ENCODE measurements at regions not wholly inside any gene's neighbourhood (a gene's known extent, or its start where the extent isn't known, plus 50 kb on each side); places are given as distances from the start of the nearest gene placed in this dataset.
A peak's percentile ranks its signal among the peaks of the same experiment; 100 is the strongest.

GRCh38 chr2:21229302-21229701 lies 105.5 kb downstream of the TDRD15 start:
- no peaks in the 10 kb centered on the region for H4K20me1 ChIP-seq (ENCODE audit: control insufficient read depth, insufficient read depth, low read depth, low read length)
- TF ChIP-seq CTCF (IDR thresholded peaks at IDR 0.05; ENCODE audit: low read depth, low read length, poor library complexity, severe bottlenecking) (no peak), EZH2phosphoT487 (IDR thresholded peaks at IDR 0.05; ENCODE audit: borderline replicate concordance, low read length) (no peak)
- no peaks in the 10 kb centered on the region for H3K9me3 ChIP-seq (ENCODE audit: control insufficient read depth, insufficient read depth, low read length)
- H3K27ac ChIP-seq (ENCODE audit: low read depth, low read length): no peak overlapping the region
- no peaks in the 10 kb centered on the region for H3K27me3 ChIP-seq (ENCODE audit: control insufficient read depth, low read length)
- no peaks in the 10 kb centered on the region for H3K79me2 ChIP-seq (ENCODE audit: control insufficient read depth, low read length)
- H3K4me3 ChIP-seq (ENCODE audit: low read length): no peak overlapping the region
- H3K4me2 ChIP-seq (ENCODE audit: low read length): no peak overlapping the region
- H3K4me1 ChIP-seq (ENCODE audit: control insufficient read depth, low read length): peaks cover 28% of the 10 kb centered on the region
- no peaks in the 10 kb centered on the region for H3F3A ChIP-seq (ENCODE audit: control insufficient read depth, insufficient read depth)
- H3K9me2 ChIP-seq (replicated peaks; ENCODE audit: control insufficient read depth, low read length): no peaks in the 10 kb centered on the region
- no peaks in the 10 kb centered on the region for H3K36me3 ChIP-seq (ENCODE audit: control insufficient read depth, low read length)

DNA sequence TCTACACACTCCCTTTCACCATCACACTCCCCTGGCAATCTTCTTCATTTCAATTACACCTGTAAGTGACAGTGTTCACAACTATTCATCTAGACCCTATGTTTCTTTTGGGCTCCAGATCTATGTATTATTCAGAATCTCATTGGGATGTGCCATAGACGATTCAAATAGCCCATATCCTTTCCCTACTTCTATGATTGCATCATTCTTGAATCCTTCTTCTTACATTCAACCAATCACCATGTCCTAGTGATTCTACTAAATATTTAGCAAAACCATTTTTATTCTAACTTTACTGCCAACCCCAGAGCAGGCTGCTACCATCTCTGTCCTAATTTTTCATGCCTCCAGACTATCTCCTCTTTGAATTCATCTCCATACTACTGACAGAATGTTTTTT lies 106.4 kb downstream of the TDRD15 start:
- peaks cover 28% of the 10 kb centered on the region for H3K4me1 ChIP-seq (ENCODE audit: control insufficient read depth, low read length)
- no peaks in the 10 kb centered on the region for H3F3A ChIP-seq (ENCODE audit: control insufficient read depth, insufficient read depth)
- H4K20me1 ChIP-seq (ENCODE audit: control insufficient read depth, insufficient read depth, low read depth, low read length): no peaks in the 10 kb centered on the region
- H3K27me3 ChIP-seq (ENCODE audit: control insufficient read depth, low read length): no peaks in the 10 kb centered on the region
- TF ChIP-seq EZH2phosphoT487 (IDR thresholded peaks at IDR 0.05; ENCODE audit: borderline replicate concordance, low read length) (no peak), CTCF (IDR thresholded peaks at IDR 0.05; ENCODE audit: low read depth, low read length, poor library complexity, severe bottlenecking) (no peak)
- H3K27ac ChIP-seq (ENCODE audit: low read depth, low read length): no peak overlapping the region
- no peaks in the 10 kb centered on the region for H3K79me2 ChIP-seq (ENCODE audit: control insufficient read depth, low read length)
- no peak overlapping the region for H3K4me3 ChIP-seq (ENCODE audit: low read length)
- H3K9me2 ChIP-seq (replicated peaks; ENCODE audit: control insufficient read depth, low read length): no peaks in the 10 kb centered on the region
- no peaks in the 10 kb centered on the region for H3K36me3 ChIP-seq (ENCODE audit: control insufficient read depth, low read length)
- no peak overlapping the region for H3K4me2 ChIP-seq (ENCODE audit: low read length)
- no peaks in the 10 kb centered on the region for H3K9me3 ChIP-seq (ENCODE audit: control insufficient read depth, insufficient read depth, low read length)

DNA sequence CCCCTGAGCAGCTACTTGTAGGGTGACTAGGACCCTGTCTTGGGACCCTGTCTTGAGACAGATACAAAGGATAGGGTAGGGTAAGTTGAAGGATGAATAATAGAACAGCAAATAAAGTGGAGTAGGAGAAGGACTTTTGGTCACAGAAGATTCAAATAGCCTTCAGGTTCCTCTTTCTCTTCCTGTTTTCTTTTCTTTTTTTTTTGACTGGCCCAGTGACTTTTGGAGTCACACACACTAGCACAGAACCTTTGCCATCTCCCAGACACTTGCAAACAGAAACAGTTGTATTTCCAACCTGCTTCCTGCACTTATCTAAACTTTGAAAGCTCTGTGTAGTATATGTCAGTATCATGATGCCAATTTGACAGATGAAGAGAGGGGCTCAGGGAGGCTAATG lies 108.2 kb downstream of the TDRD15 start:
- peak overlapping the region; percentile 42 for H3K4me3 ChIP-seq (ENCODE audit: low read length)
- no peaks in the 10 kb centered on the region for H3K27me3 ChIP-seq (ENCODE audit: control insufficient read depth, low read length)
- H3K27ac ChIP-seq (ENCODE audit: low read depth, low read length): peak overlapping the region; percentile 55
- no peaks in the 10 kb centered on the region for H3K79me2 ChIP-seq (ENCODE audit: control insufficient read depth, low read length)
- TF ChIP-seq CTCF (IDR thresholded peaks at IDR 0.05; ENCODE audit: low read depth, low read length, poor library complexity, severe bottlenecking) (no peak), EZH2phosphoT487 (IDR thresholded peaks at IDR 0.05; ENCODE audit: borderline replicate concordance, low read length) (no peak)
- H3K9me3 ChIP-seq (ENCODE audit: control insufficient read depth, insufficient read depth, low read length): no peaks in the 10 kb centered on the region
- no peaks in the 10 kb centered on the region for H4K20me1 ChIP-seq (ENCODE audit: control insufficient read depth, insufficient read depth, low read depth, low read length)
- peak overlapping the region; percentile 62 for H3K4me2 ChIP-seq (ENCODE audit: low read length)
- H3K4me1 ChIP-seq (ENCODE audit: control insufficient read depth, low read length): peaks cover 28% of the 10 kb centered on the region
- H3K36me3 ChIP-seq (ENCODE audit: control insufficient read depth, low read length): no peaks in the 10 kb centered on the region
- no peaks in the 10 kb centered on the region for H3F3A ChIP-seq (ENCODE audit: control insufficient read depth, insufficient read depth)
- H3K9me2 ChIP-seq (replicated peaks; ENCODE audit: control insufficient read depth, low read length): no peaks in the 10 kb centered on the region
